K562 (cell line): ENCODE measurements at regions not wholly inside any gene's neighbourhood (a gene's known extent, or its start where the extent isn't known, plus 50 kb on each side); places are given as distances from the start of the nearest gene placed in this dataset.

Experiments used
- ATAC-seq: fragments of 200-7000 bp; cut with Tn5 transposase; 3 replicates; pipeline ENCODE4 v1.9.1; 2020; ENCODE audit warnings: moderate library complexity
- BruUV-seq: library from RNA; stranded (reverse); fragments of 400-500 nt; replicated peaks from 2 replicates; lab custom pipeline; 2021; lab: Mats Ljungman, UMichigan
- CTCF ChIA-PET: fragments of 300-600 bp; formaldehyde crosslinking; extraction: SDS; loops from one replicate; lab custom pipeline; 2021; ENCODE audit warnings: low intra/inter-chr PET ratio; lab: Yijun Ruan, JAX
- POLR2A ChIA-PET: fragments of 300-600, 350-650 bp; sonication (Branson Sonifier 250); formaldehyde crosslinking; extraction: SDS; loops from one replicate; lab custom pipeline; 2021; ENCODE audit warnings: antibody characterized with exemption, inconsistent platforms; lab: Yijun Ruan, JAX
- DNase-seq, 4 experiments: peaks; one replicate each; pipeline versions ENCODE4 v3.0.0 to v3.0.0-alpha.2; 2011 to 2018; ENCODE audit warnings: low spot score in 3 of 4, mixed read lengths in 3 of 4; ENCODE audit errors: extremely low read depth in 1 of 4
- FAIRE-seq: peaks from 2 replicates; lab custom pipeline; 2011; peaks lifted over from hg19 to GRCh38; lab: Jason Lieb, UNC
- H2AFZ ChIP-seq: 2 replicates; pipeline ENCODE4 v1.6.0; 2011; ENCODE audit warnings: low read depth, low read length, control low read depth, inconsistent platforms
- H3K27ac ChIP-seq: fragments of 200-600 bp; 3 replicates; pipeline ENCODE4 v1.8.0; 2011; ENCODE audit warnings: low read depth, mild to moderate bottlenecking, control low read depth, inconsistent platforms, low read length, moderate library complexity, mixed read lengths; ENCODE audit errors: extremely low read depth
- H3K27me3 ChIP-seq, 2 experiments: fragments of 300-600 bp in 1 of 2; 2 replicates in 1 of 2; 3 replicates in 1 of 2; pipeline versions ENCODE4 v1.6.0 to v1.8.0; 2011; ENCODE audit warnings: inconsistent platforms in 2 of 2, low read length in 2 of 2, mild to moderate bottlenecking in 1 of 2, mixed read lengths in 1 of 2, moderate library complexity in 1 of 2; ENCODE audit not compliant: control insufficient read depth in 2 of 2, insufficient read depth in 2 of 2
- H3K36me3 ChIP-seq: fragments of 300-600 bp; 3 replicates; pipeline ENCODE4 v1.8.0; 2011; ENCODE audit warnings: mild to moderate bottlenecking, low read length, inconsistent platforms; ENCODE audit not compliant: control insufficient read depth, insufficient read depth
- H3K4me1 ChIP-seq, 2 experiments: fragments of 200-600 bp in 1 of 2; replicated peaks in 1 of 2; 2 replicates in 1 of 2; 3 replicates in 1 of 2; pipeline versions ENCODE4 v1.5.1 to v1.8.0; 2011; ENCODE audit warnings: inconsistent platforms in 2 of 2, low read length in 2 of 2, mild to moderate bottlenecking in 1 of 2, mixed read lengths in 1 of 2, moderate library complexity in 1 of 2; ENCODE audit not compliant: control insufficient read depth in 2 of 2, insufficient read depth in 2 of 2
- H3K4me2 ChIP-seq: 2 replicates; pipeline ENCODE4 v1.6.1; 2011; ENCODE audit warnings: low read length, control low read depth, inconsistent platforms, mixed read lengths; ENCODE audit not compliant: insufficient read depth
- H3K4me3 ChIP-seq: fragments of 200-600 bp; sonication (generic), shearing (Covaris generic); 2 replicates; pipeline ENCODE4 v1.5.1; 2016; ENCODE audit warnings: control low read depth, inconsistent platforms
- H3K79me2 ChIP-seq: fragments of 200-600 bp; 3 replicates; pipeline ENCODE4 v1.8.0; 2011; ENCODE audit warnings: low read length, inconsistent platforms; ENCODE audit not compliant: control insufficient read depth, insufficient read depth
- H3K9ac ChIP-seq, 2 experiments: 2 replicates each; pipeline versions ENCODE4 v1.6.0 to v1.6.1; 2011; ENCODE audit warnings: low read depth in 2 of 2, low read length in 2 of 2, control low read depth in 1 of 2, inconsistent platforms in 1 of 2, mild to moderate bottlenecking in 1 of 2, mixed read lengths in 1 of 2; ENCODE audit not compliant: insufficient read depth in 1 of 2
- H3K9me1 ChIP-seq: one replicate; pipeline ENCODE4 v1.6.0; 2011; ENCODE audit warnings: inconsistent platforms, mild to moderate bottlenecking, low read length, moderate library complexity; ENCODE audit not compliant: control insufficient read depth, insufficient read depth
- H3K9me3 ChIP-seq: replicated peaks from 2 replicates; pipeline ENCODE4 v1.5.1; 2011; ENCODE audit warnings: low read depth, low read length, inconsistent platforms; ENCODE audit not compliant: control insufficient read depth, insufficient read depth
- H4K20me1 ChIP-seq: replicated peaks from 2 replicates; pipeline ENCODE4 v1.6.1; 2011; ENCODE audit warnings: low read length, inconsistent platforms, mixed read lengths; ENCODE audit not compliant: control insufficient read depth, insufficient read depth
- DPF2 ChIP-seq: fragments of 450-650 bp; IDR thresholded peaks from 2 replicates; pipeline ENCODE4 v1.6.1; 2016
- EGR1 ChIP-seq: fragments of 450-650 bp; conservative IDR thresholded peaks from 2 replicates; pipeline ENCODE4 v1.6.1; 2017; ENCODE audit warnings: mild to moderate bottlenecking
- GTF2F1 ChIP-seq: IDR thresholded peaks from 2 replicates; pipeline ENCODE4 v1.6.1; 2011; ENCODE audit warnings: low read depth, low read length, improper control_type of control experiment
- KDM2B ChIP-seq: fragments of 250-450 bp; sonication (Bioruptor Pico); IDR thresholded peaks from 2 replicates; pipeline ENCODE4 v1.8.0; 2021; ENCODE audit warnings: mild to moderate bottlenecking, moderate library complexity
- NR3C1 ChIP-seq: sonication (generic); formaldehyde crosslinking; IDR thresholded peaks from 2 replicates; pipeline ENCODE4 v1.8.1; 2022; ENCODE audit warnings: missing genetic modification reagents
- SIX5 ChIP-seq, 2 experiments: IDR thresholded peaks; 2 replicates each; pipeline ENCODE4 v1.6.1; 2011; ENCODE audit warnings: low read length in 2 of 2, borderline replicate concordance in 1 of 2, low read depth in 1 of 2, mild to moderate bottlenecking in 1 of 2, moderate library complexity in 1 of 2; ENCODE audit not compliant: insufficient read depth in 1 of 2
- ZNF586 ChIP-seq: fragments of 450-650 bp; formaldehyde crosslinking; conservative IDR thresholded peaks from 2 replicates; pipeline ENCODE4 v1.4.0; 2020; ENCODE audit warnings: mild to moderate bottlenecking, moderate library complexity
- ZNF655 ChIP-seq: fragments of 250-450 bp; sonication (Bioruptor Pico); IDR thresholded peaks from 2 replicates; pipeline ENCODE4 v1.5.0; 2021
- WGBS: fragments of 100-300 bp; shearing (Covaris generic); methylation state at CpG from one replicate; pipeline ENCODE4 v1.1.6; 2016; ENCODE audit warnings: low coverage, mixed read lengths; ENCODE audit not compliant: insufficient coverage; ENCODE audit errors: missing lambda C conversion rate; 5-methylcytosine and 5-hydroxymethylcytosine counted together
- in situ Hi-C: fragments of 300-500 bp; cut with MboI; formaldehyde crosslinking; loops from 4 replicates; pipeline ENCODE4 v1.15.0; 2018; ENCODE audit warnings: inconsistent platforms, mixed read lengths
- intact Hi-C: fragments of 100-400 bp; cut with micrococcal nuclease; formaldehyde crosslinking; loops from 2 replicates; pipeline ENCODE4 v1.14.2; 2022
- TF ChIP-seq, protein P1 (sequence below): fragments of 250-450 bp; sonication (Bioruptor Pico); IDR thresholded peaks from 2 replicates; pipeline ENCODE4 v1.4.0; 2020; ENCODE audit warnings: mild to moderate bottlenecking, moderate library complexity, borderline replicate concordance

DNA sequence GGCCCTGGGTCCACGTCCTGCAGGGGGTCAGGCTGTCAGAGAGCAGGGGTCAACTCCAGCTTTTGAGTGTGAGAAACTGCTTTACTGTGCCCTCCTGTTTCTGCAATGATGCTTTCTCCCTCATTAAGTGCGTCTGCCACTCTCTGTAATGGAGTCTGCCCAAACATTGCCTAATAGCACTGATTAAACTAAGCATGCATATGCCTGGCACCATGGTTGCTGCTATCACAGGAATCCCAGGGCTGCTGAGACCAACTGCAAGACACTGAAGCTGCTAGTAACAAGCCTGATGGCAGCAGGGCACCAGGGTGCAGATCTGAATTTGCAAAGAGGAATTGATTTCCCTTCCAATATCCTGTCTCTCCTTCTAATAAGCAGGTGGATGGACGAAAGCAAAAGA, 125.3 kb downstream of the SLC24A2 start:
- in situ Hi-C loops (no loop called here), intact Hi-C loops (no loop called here)
- ChIA-PET POLR2A (no interaction called here), CTCF (no interaction called here)
- Histone ChIP-seq H3K9ac (no peak overlapping the region), H3K79me2 (no peaks in the 10 kb centered on the region), H4K20me1 (no peaks in the 10 kb centered on the region), H3K4me2 (no peak overlapping the region), H3K9me3 (no peaks in the 10 kb centered on the region), H3K36me3 (no peaks in the 10 kb centered on the region), H3K4me3 (no peak overlapping the region), H3K9me1 (no peaks in the 10 kb centered on the region), H3K27me3 (no peaks in the 10 kb centered on the region), H2AFZ (no peak overlapping the region), H3K27ac (no peak overlapping the region), H3K4me1 (no peaks in the 10 kb centered on the region; a peak in 1 of 5 replicates)
- ATAC-seq (no peak), FAIRE-seq (no peak), DNase-seq (no peak)
- BruUV-seq = no TSS peak
- TF ChIP-seq NR3C1 (no peak), GTF2F1 (no peak), ZNF655 (CRISPR knock-in tag) (no peak)
- WGBS = 31% methylated on average over 3 of the region's 3 CpGs

GRCh38 chr9:19662213-19662612, 126.6 kb downstream of the SLC24A2 start:
- TF ChIP-seq, protein P1, sequence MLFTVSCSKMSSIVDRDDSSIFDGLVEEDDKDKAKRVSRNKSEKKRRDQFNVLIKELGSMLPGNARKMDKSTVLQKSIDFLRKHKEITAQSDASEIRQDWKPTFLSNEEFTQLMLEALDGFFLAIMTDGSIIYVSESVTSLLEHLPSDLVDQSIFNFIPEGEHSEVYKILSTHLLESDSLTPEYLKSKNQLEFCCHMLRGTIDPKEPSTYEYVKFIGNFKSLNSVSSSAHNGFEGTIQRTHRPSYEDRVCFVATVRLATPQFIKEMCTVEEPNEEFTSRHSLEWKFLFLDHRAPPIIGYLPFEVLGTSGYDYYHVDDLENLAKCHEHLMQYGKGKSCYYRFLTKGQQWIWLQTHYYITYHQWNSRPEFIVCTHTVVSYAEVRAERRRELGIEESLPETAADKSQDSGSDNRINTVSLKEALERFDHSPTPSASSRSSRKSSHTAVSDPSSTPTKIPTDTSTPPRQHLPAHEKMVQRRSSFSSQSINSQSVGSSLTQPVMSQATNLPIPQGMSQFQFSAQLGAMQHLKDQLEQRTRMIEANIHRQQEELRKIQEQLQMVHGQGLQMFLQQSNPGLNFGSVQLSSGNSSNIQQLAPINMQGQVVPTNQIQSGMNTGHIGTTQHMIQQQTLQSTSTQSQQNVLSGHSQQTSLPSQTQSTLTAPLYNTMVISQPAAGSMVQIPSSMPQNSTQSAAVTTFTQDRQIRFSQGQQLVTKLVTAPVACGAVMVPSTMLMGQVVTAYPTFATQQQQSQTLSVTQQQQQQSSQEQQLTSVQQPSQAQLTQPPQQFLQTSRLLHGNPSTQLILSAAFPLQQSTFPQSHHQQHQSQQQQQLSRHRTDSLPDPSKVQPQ (CRISPR knock-in tag) = no peak
- no peak for TF ChIP-seq KDM2B
- no peak for TF ChIP-seq SIX5 (IDR thresholded peaks at IDR 0.05; ENCODE audit: borderline replicate concordance in 1 of 2, insufficient read depth in 1 of 2, low read depth in 1 of 2, low read length in 2 of 2)
- no peak for TF ChIP-seq ZNF586 (CRISPR knock-in tag)
- TF ChIP-seq DPF2 = no peak
- TF ChIP-seq EGR1 = no peak
- no peak overlapping the region for H2AFZ ChIP-seq
- ATAC-seq = no peak
- FAIRE-seq = no peak
- no peak overlapping the region for H3K4me2 ChIP-seq
- 48% methylated on average over 6 of the region's 6 CpGs for WGBS
- DNase-seq = no peak
- H3K9ac ChIP-seq = no peak overlapping the region
- no peak overlapping the region for H3K27ac ChIP-seq
- ChIA-PET CTCF (no interaction called here), POLR2A (no interaction called here)
- no peaks in the 10 kb centered on the region for H3K27me3 ChIP-seq
- H3K36me3 ChIP-seq = no peaks in the 10 kb centered on the region
- H3K4me1 ChIP-seq = no peaks in the 10 kb centered on the region; a peak in 1 of 5 replicates
- no peaks in the 10 kb centered on the region for H4K20me1 ChIP-seq
- intact Hi-C loops (no loop called here), in situ Hi-C loops (no loop called here)
- no peaks in the 10 kb centered on the region for H3K9me1 ChIP-seq
- H3K4me3 ChIP-seq = no peak overlapping the region
- H3K9me3 ChIP-seq = no peaks in the 10 kb centered on the region
- H3K79me2 ChIP-seq = no peaks in the 10 kb centered on the region
- no TSS peak for BruUV-seq
